COR-L47 (cell line): ENCODE measurements at regions not wholly inside any gene's neighbourhood (a gene's known extent, or its start where the extent isn't known, plus 50 kb on each side); places are given as distances from the start of the nearest gene placed in this dataset.
A peak's percentile ranks its signal among the peaks of the same experiment; 100 is the strongest.
"Not testable (repeated sequence)": the region's sequence is repeated elsewhere in the genome, so short reads cannot be mapped to it uniquely, and the experiment has no call there.

Experiments used
- DNase-seq: peaks from one replicate; lab custom pipeline; 2025; lab: John Stamatoyannopoulos, UW

- no peak for DNase-seq
These were observed 116.2 kb downstream of the DIRAS2 start for GRCh38 chr9:90526386-90526785.

GRCh38 chr9:90536094-90536493 is 106.5 kb downstream of the DIRAS2 start:
- DNase-seq = not testable (repeated sequence)

GRCh38 chr9:90538566-90538965 is 104.1 kb downstream of the DIRAS2 start:
- no peak for DNase-seq

- no peak for DNase-seq
These were observed 103.3 kb downstream of the DIRAS2 start for GRCh38 chr9:90539286-90539685.

GRCh38 chr9:90540734-90541133 is 101.9 kb downstream of the DIRAS2 start:
- no peak for DNase-seq

GRCh38 chr9:90544488-90544887 is 98.1 kb downstream of the DIRAS2 start:
- no peak for DNase-seq

- DNase-seq = peak; percentile 97
These were observed 96.4 kb downstream of the DIRAS2 start for GRCh38 chr9:90546200-90546599.

- DNase-seq = no peak
These were observed 94.7 kb downstream of the DIRAS2 start for GRCh38 chr9:90547896-90548295.

- no peak for DNase-seq
These were observed 90.3 kb downstream of the DIRAS2 start for GRCh38 chr9:90552317-90552716.

GRCh38 chr9:90555351-90556057 is 87.1 kb downstream of the DIRAS2 start:
- DNase-seq = no peak

GRCh38 chr9:90556897-90557675 is 85.5 kb downstream of the DIRAS2 start:
- DNase-seq = peak; percentile 19

- DNase-seq = no peak
These were observed 83.2 kb downstream of the DIRAS2 start for GRCh38 chr9:90559075-90560073.
